ENCODE measurements at regions not wholly inside any gene's neighbourhood (a gene's known extent, or its start where the extent isn't known, plus 50 kb on each side); places are given as distances from the start of the nearest gene placed in this dataset.
A peak's percentile ranks its signal among the peaks of the same experiment; 100 is the strongest.

DNA sequence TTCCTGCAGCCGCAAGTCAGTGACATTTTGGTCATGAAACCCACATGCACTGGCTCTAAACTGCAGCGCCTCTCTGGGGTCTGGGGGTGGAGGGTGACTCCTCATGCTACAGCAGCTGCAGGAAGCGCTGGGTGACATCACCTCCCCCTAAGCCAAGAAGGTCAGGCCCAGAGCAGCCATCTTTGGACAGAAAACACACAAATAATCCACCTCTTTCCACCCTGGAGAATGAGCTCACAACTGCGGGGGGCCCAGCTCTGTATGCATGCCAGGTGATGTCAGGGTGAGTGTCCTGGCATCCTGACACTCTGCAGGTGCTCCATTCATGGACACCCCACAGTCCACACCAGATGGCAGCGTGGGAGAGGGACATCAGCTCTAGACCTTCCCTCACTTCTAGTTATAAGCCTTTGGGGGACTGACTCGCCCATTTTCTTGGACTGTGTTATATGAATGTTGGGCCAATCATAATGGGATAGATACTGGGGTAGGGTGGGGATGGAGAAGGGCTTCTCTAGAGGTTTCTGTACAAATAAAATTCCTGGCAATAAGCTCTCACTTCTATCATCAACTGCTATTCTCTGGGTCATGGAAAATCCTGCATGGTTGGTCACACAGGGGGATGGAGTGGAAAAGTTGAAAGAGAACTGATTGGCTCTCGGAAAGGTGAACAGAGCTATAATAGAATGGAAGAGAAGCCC is 70.7 kb upstream of the THBS1 start:
- no peaks in the 10 kb centered on the region for H3K27me3 ChIP-seq
- TF ChIP-seq, protein P1, sequence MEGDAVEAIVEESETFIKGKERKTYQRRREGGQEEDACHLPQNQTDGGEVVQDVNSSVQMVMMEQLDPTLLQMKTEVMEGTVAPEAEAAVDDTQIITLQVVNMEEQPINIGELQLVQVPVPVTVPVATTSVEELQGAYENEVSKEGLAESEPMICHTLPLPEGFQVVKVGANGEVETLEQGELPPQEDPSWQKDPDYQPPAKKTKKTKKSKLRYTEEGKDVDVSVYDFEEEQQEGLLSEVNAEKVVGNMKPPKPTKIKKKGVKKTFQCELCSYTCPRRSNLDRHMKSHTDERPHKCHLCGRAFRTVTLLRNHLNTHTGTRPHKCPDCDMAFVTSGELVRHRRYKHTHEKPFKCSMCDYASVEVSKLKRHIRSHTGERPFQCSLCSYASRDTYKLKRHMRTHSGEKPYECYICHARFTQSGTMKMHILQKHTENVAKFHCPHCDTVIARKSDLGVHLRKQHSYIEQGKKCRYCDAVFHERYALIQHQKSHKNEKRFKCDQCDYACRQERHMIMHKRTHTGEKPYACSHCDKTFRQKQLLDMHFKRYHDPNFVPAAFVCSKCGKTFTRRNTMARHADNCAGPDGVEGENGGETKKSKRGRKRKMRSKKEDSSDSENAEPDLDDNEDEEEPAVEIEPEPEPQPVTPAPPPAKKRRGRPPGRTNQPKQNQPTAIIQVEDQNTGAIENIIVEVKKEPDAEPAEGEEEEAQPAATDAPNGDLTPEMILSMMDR (IDR thresholded peaks at IDR 0.05): no peak
- H3K4me3 ChIP-seq: no peak overlapping the region
- no peak for DNase-seq
- H3K36me3 ChIP-seq: no peaks in the 10 kb centered on the region
- H3K4me1 ChIP-seq: no peaks in the 10 kb centered on the region
- peaks cover 0 to 1% (median 0%) of the 10 kb centered on the region in 4 donors for H3K9me3 ChIP-seq
- H3K27ac ChIP-seq: no peak overlapping the region

DNA sequence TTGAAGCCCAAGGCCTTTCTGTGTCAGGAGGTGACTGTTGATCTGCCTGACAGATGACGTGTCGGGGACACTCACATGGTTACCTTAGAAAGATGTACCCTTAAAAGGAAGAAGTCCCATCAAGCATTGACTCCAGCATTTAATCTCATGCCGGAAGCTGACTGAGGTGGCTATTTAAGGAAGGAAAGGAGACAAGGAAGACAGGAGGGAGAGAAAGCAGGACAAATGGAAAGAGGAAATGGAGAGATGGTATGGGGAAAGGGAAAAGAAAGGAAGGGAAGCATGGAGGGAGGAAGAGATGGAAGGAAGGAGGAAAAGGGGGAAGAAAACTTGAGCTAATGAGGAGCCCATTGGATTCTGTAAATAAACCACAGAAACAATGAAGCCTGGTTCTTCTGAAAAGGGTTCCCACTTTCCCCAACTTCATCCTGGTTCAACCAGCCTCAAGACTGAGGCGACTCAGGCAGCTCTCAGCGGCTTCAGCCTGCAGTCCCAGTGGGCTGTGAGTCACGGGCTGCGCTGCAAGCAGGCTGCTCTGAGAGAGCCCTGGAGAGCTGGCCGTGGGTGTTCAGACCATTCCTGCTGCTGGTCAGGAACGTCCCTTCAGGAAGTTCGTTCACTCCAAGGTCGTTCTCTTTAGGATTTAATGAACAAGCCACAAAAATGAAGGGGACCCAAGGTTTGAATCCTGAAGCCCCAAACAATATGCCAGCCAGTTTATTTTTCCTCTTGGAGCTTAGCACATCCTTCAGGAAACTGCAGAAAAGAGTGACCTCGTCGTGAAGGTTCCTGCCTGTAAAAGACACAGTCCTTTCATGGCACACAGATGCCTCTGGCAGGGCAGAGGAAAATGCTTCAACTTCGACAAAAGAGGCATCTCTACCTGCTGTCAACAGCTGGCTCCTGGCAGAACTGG is 69.6 kb upstream of the THBS1 start:
- Histone ChIP-seq H3K4me3 (no peak overlapping the region), H3K4me1 (no peaks in the 10 kb centered on the region), H3K36me3 (no peaks in the 10 kb centered on the region), H3K9me3 (peaks cover 0 to 4% (median 0%) of the 10 kb centered on the region in 4 donors), H3K27me3 (no peaks in the 10 kb centered on the region), H3K27ac (peak overlapping the region in 2 of 4 donors; percentile 6 to 29)
- no peak for DNase-seq
- TF ChIP-seq, protein P1 (IDR thresholded peaks at IDR 0.05): no peak
- TF ChIP-seq POLR2A (IDR thresholded peaks at IDR 0.05): no peak

DNA sequence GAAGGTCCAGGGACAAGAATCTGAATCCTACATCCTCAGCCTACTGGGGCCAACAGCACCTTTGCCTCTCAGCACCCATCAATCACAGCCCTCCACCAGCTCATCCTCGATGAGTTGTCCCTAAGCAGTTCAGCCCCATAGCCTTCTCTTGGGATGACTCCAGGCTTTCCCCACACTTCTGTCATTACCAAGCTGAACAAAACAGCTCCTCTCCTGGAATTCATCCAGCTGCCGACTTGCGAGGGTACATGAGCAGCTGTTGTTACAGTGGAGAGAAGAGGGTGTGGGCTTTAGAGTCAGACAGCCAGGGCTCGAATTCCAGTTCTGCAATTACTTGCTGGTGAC is 69.0 kb upstream of the THBS1 start:
- no peak for TF ChIP-seq POLR2A (IDR thresholded peaks at IDR 0.05)
- TF ChIP-seq, protein P1 (IDR thresholded peaks at IDR 0.05): no peak
- H3K9me3 ChIP-seq: peaks cover 0 to 4% (median 0%) of the 10 kb centered on the region in 4 donors
- no peaks in the 10 kb centered on the region for H3K4me1 ChIP-seq
- peak overlapping the region in 1 of 4 donors; percentile 6 for H3K27ac ChIP-seq
- H3K4me3 ChIP-seq: no peak overlapping the region
- no peaks in the 10 kb centered on the region for H3K27me3 ChIP-seq
- no peak for DNase-seq
- no peaks in the 10 kb centered on the region for H3K36me3 ChIP-seq

DNA sequence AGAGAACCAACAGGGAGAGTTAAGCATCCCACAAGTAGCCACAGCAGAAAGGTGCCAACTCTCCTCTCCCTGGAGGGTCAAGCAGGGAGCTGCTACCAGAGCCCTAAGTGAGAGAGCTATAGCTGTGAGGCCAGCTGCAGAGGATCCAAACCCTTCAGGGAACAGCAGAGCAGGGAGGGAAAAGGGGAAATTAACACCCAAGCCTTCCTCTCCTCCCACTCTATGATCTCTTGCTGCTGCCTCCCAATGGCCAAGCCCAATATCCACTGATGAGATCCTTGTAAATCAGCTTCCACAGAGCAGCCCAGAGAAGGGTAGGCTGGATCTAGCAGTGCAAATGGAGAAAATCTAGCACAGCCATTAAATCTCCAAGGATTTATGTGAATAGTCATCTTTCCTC is 68.2 kb upstream of the THBS1 start:
- no peak for DNase-seq
- peaks cover 0 to 4% (median 0%) of the 10 kb centered on the region in 4 donors for H3K9me3 ChIP-seq
- TF ChIP-seq POLR2A (IDR thresholded peaks at IDR 0.05): no peak
- TF ChIP-seq, protein P1 (IDR thresholded peaks at IDR 0.05): no peak
- no peaks in the 10 kb centered on the region for H3K36me3 ChIP-seq
- H3K27ac ChIP-seq: no peak overlapping the region
- H3K4me1 ChIP-seq: no peaks in the 10 kb centered on the region
- H3K4me3 ChIP-seq: no peak overlapping the region
- no peaks in the 10 kb centered on the region for H3K27me3 ChIP-seq

DNA sequence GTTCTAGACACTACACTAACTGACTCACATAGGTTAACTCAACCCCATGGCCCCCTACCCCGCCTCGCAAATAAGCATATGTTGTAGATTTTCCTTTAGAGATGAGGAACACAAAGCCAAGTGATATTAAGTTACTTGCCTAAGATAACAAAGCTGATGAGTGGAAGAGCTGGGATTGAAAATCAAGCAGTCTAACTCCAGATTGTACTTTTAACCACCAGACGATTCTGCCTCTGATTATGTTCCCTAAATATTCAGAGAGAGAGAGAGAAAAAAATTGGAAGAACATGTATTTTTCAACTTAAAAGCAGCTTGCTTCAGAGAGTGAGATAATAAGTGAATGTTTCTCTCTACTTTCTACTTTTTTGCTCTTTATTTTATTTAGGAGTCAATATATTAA is 66.9 kb upstream of the THBS1 start:
- H3K36me3 ChIP-seq: no peaks in the 10 kb centered on the region
- TF ChIP-seq, protein P1 (IDR thresholded peaks at IDR 0.05): no peak
- no peak for TF ChIP-seq POLR2A (IDR thresholded peaks at IDR 0.05)
- H3K4me1 ChIP-seq: no peaks in the 10 kb centered on the region
- H3K27ac ChIP-seq: no peak overlapping the region
- H3K27me3 ChIP-seq: no peaks in the 10 kb centered on the region
- no peak overlapping the region for H3K4me3 ChIP-seq
- peaks cover 0 to 4% (median 0%) of the 10 kb centered on the region in 4 donors for H3K9me3 ChIP-seq
- DNase-seq: no peak
